Endothelial cell of umbilical vein (primary cell): ENCODE measurements at regions not wholly inside any gene's neighbourhood (a gene's known extent, or its start where the extent isn't known, plus 50 kb on each side); places are given as distances from the start of the nearest gene placed in this dataset.

Experiments used
- BruUV-seq: library from RNA; stranded (reverse); fragments of 400-500 nt; replicated peaks from 2 replicates; lab custom pipeline; 2021; lab: Mats Ljungman, UMichigan
- CTCF ChIA-PET: fragments of 300-600, 350-600 bp; sonication (Branson Sonifier 250); formaldehyde crosslinking; loops from one replicate; lab custom pipeline; 2021; ENCODE audit warnings: antibody characterized with exemption, inconsistent platforms; lab: Charles Lee
- POLR2A ChIA-PET: fragments of 300-600, 350-600 bp; sonication (Branson Sonifier 250); formaldehyde crosslinking; loops from one replicate; lab custom pipeline; 2021; ENCODE audit warnings: antibody characterized with exemption, inconsistent platforms; lab: Charles Lee
- DNase-seq: peaks from one replicate; pipeline ENCODE4 v3.0.0-alpha.2; 2011; ENCODE audit warnings: low read depth, low spot score
- FAIRE-seq: peaks from 2 replicates; lab custom pipeline; 2011; peaks lifted over from hg19 to GRCh38; lab: Jason Lieb, UNC
- H2AFZ ChIP-seq: 2 replicates; pipeline ENCODE4 v1.6.0; 2012; ENCODE audit warnings: low read depth, low read length, control low read depth, inconsistent platforms
- H3K27ac ChIP-seq: 2 replicates; pipeline ENCODE4 v1.5.1; 2011; ENCODE audit warnings: low read depth, mild to moderate bottlenecking, control low read depth, low read length, moderate library complexity; ENCODE audit not compliant: insufficient read depth
- H3K27me3 ChIP-seq, 2 experiments: 2 replicates each; pipeline versions ENCODE4 v1.6.0 to v1.6.1; 2011; ENCODE audit warnings: low read length in 2 of 2, mixed read lengths in 1 of 2; ENCODE audit not compliant: control insufficient read depth in 2 of 2, insufficient read depth in 2 of 2
- H3K36me3 ChIP-seq, 2 experiments: 2 replicates in 1 of 2; 3 replicates in 1 of 2; pipeline ENCODE4 v1.5.1; 2011; ENCODE audit warnings: low read length in 2 of 2, mild to moderate bottlenecking in 1 of 2, moderate library complexity in 1 of 2; ENCODE audit not compliant: control insufficient read depth in 2 of 2, insufficient read depth in 2 of 2; ENCODE audit errors: extremely low read depth in 1 of 2
- H3K4me1 ChIP-seq: 3 replicates; pipeline ENCODE4 v1.5.1; 2011; ENCODE audit warnings: mild to moderate bottlenecking, low read length; ENCODE audit not compliant: control insufficient read depth, insufficient read depth; ENCODE audit errors: extremely low read depth
- H3K4me2 ChIP-seq: 2 replicates; pipeline ENCODE4 v1.6.1; 2011; ENCODE audit warnings: low read length, control low read depth, mixed read lengths; ENCODE audit not compliant: insufficient read depth
- H3K4me3 ChIP-seq, 3 experiments: fragments of 200-600 bp in 1 of 3; sonication (generic), shearing (Covaris generic) in 1 of 3; replicated peaks in 1 of 3; 2 replicates each; pipeline ENCODE4 v1.5.1; 2011 to 2016; ENCODE audit warnings: control low read depth in 3 of 3, low read length in 3 of 3, mild to moderate bottlenecking in 2 of 3, inconsistent platforms in 1 of 3, low read depth in 1 of 3, moderate library complexity in 1 of 3; ENCODE audit not compliant: insufficient read depth in 1 of 3
- H3K79me2 ChIP-seq: 2 replicates; pipeline ENCODE4 v1.6.0; 2012; ENCODE audit warnings: low read length, inconsistent platforms; ENCODE audit not compliant: control insufficient read depth, insufficient read depth
- H3K9ac ChIP-seq: replicated peaks from 2 replicates; pipeline ENCODE3; 2011; ENCODE audit warnings: low read length, control low read depth; ENCODE audit not compliant: insufficient read depth; ENCODE audit errors: extremely low read depth
- H3K9me1 ChIP-seq: replicated peaks from 3 replicates; pipeline ENCODE4 v1.6.0; 2011; ENCODE audit warnings: mild to moderate bottlenecking, low read length; ENCODE audit not compliant: control insufficient read depth, insufficient read depth; ENCODE audit errors: extremely low read depth
- H3K9me3 ChIP-seq: replicated peaks from 2 replicates; pipeline ENCODE4 v1.5.1; 2012; ENCODE audit warnings: low read length, inconsistent platforms; ENCODE audit not compliant: control insufficient read depth, insufficient read depth
- H4K20me1 ChIP-seq: replicated peaks from 2 replicates; pipeline ENCODE3; 2011; ENCODE audit warnings: mild to moderate bottlenecking, low read length; ENCODE audit not compliant: control insufficient read depth, insufficient read depth; ENCODE audit errors: extremely low read depth
- EZH2 ChIP-seq: IDR thresholded peaks from 2 replicates; pipeline ENCODE4 v1.6.1; 2012; ENCODE audit warnings: borderline replicate concordance, low read depth, mild to moderate bottlenecking, moderate library complexity, low read length, inconsistent platforms; ENCODE audit not compliant: severe bottlenecking
- FOS ChIP-seq: IDR thresholded peaks from 2 replicates; pipeline ENCODE4 v1.6.1; 2011; ENCODE audit warnings: mild to moderate bottlenecking, low read length, moderate library complexity, borderline replicate concordance; ENCODE audit not compliant: insufficient read depth
- GATA2 ChIP-seq: IDR thresholded peaks from 2 replicates; pipeline ENCODE4 v1.7.0; 2011; ENCODE audit warnings: low read depth, mild to moderate bottlenecking, moderate library complexity, mixed read lengths, low read length; ENCODE audit not compliant: insufficient read length, insufficient read depth
- JUN ChIP-seq: IDR thresholded peaks from 2 replicates; pipeline ENCODE4 v1.6.1; 2011; ENCODE audit warnings: borderline replicate concordance, low read depth; ENCODE audit not compliant: insufficient read length, insufficient read depth
- MAX ChIP-seq: IDR thresholded peaks from 2 replicates; pipeline ENCODE4 v1.6.1; 2011; ENCODE audit not compliant: insufficient read depth, insufficient read length
- MYC ChIP-seq: IDR thresholded peaks from one replicate; pipeline ENCODE4 v1.6.1; 2011; ENCODE audit warnings: mild to moderate bottlenecking, low read depth, low read length
- POLR2A ChIP-seq: IDR thresholded peaks from 2 replicates; pipeline ENCODE4 v1.6.1; 2012; ENCODE audit warnings: low read depth, mild to moderate bottlenecking, control low read depth, low read length
- POLR2AphosphoS5 ChIP-seq: IDR thresholded peaks from 2 replicates; pipeline ENCODE4 v1.6.1; 2012; ENCODE audit warnings: low read depth, mild to moderate bottlenecking, control low read depth, low read length, moderate library complexity; ENCODE audit not compliant: insufficient read depth
- dilution Hi-C: fragments of 300-500 bp; cut with MboI; formaldehyde crosslinking; loops from one replicate; pipeline ENCODE4 v1.15.0; 2019; ENCODE audit warnings: low sequenced_read_pairs; ENCODE audit not compliant: extremely low pct_ligation_motif_present
- intact Hi-C: fragments of 100-400 bp; cut with micrococcal nuclease; formaldehyde crosslinking; loops from one replicate; pipeline ENCODE4 v1.10.0; 2022
- TF ChIP-seq, protein P1 (sequence below), 2 donors: IDR thresholded peaks; 1 replicate in 1 of 2; 2 replicates in 1 of 2; pipeline ENCODE4 v1.5.1; 2011; ENCODE audit warnings: low read length in 2 of 2, mild to moderate bottlenecking in 2 of 2, moderate library complexity in 2 of 2, control low read depth in 1 of 2, inconsistent platforms in 1 of 2, low read depth in 1 of 2; ENCODE audit not compliant: insufficient read depth in 1 of 2; ENCODE audit errors: extremely low read depth in 1 of 2

- H3K9me1 ChIP-seq = no peaks in the 10 kb centered on the region
- no peak overlapping the region for H3K27ac ChIP-seq
- ChIA-PET POLR2A (no interaction called here), CTCF (interaction anchor here (1.9 kb wide), 1 partner anchor 64 kb away, joined by 4 read pairs; no protein-coding TSS in a partner anchor)
- no peaks in the 10 kb centered on the region for H3K36me3 ChIP-seq
- H3K9me3 ChIP-seq = no peaks in the 10 kb centered on the region
- no peaks in the 10 kb centered on the region for H3K27me3 ChIP-seq
- no peak overlapping the region for H3K4me2 ChIP-seq
- FAIRE-seq = no peak
- H2AFZ ChIP-seq = no peak overlapping the region
- no peaks in the 10 kb centered on the region for H4K20me1 ChIP-seq
- DNase-seq = no peak
- no peaks in the 10 kb centered on the region for H3K79me2 ChIP-seq
- BruUV-seq = no TSS peak
- no peak overlapping the region for H3K4me3 ChIP-seq
- H3K4me1 ChIP-seq = peaks cover 12% of the 10 kb centered on the region
- dilution Hi-C loops = no loop called here
- TF ChIP-seq POLR2AphosphoS5 (no peak), POLR2A (no peak), MYC (no peak), FOS (no peak), MAX (no peak), EZH2 (no peak), JUN (no peak), GATA2 (no peak)
- TF ChIP-seq, protein P1, sequence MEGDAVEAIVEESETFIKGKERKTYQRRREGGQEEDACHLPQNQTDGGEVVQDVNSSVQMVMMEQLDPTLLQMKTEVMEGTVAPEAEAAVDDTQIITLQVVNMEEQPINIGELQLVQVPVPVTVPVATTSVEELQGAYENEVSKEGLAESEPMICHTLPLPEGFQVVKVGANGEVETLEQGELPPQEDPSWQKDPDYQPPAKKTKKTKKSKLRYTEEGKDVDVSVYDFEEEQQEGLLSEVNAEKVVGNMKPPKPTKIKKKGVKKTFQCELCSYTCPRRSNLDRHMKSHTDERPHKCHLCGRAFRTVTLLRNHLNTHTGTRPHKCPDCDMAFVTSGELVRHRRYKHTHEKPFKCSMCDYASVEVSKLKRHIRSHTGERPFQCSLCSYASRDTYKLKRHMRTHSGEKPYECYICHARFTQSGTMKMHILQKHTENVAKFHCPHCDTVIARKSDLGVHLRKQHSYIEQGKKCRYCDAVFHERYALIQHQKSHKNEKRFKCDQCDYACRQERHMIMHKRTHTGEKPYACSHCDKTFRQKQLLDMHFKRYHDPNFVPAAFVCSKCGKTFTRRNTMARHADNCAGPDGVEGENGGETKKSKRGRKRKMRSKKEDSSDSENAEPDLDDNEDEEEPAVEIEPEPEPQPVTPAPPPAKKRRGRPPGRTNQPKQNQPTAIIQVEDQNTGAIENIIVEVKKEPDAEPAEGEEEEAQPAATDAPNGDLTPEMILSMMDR (IDR thresholded peaks at IDR 0.05; ENCODE audit: extremely low read depth in 1 of 2, insufficient read depth in 1 of 2, low read depth in 1 of 2, low read length in 2 of 2) = no peak
- intact Hi-C loops = no loop called here
- no peak overlapping the region for H3K9ac ChIP-seq
Observed at GRCh38 chr1:115531631-115532264, 110.0 kb upstream of the VANGL1 start.
